OCI-LY1 (cell line): ENCODE measurements at regions not wholly inside any gene's neighbourhood (a gene's known extent, or its start where the extent isn't known, plus 50 kb on each side); places are given as distances from the start of the nearest gene placed in this dataset.

ENCODE experiments used
- EZH2 ChIP-seq: fragments of 200-600 bp; sonication (generic), shearing (Covaris generic); IDR thresholded peaks from 2 replicates; pipeline ENCODE4 v1.8.0; 2017; ENCODE audit warnings: borderline replicate concordance, mixed run types, mild to moderate bottlenecking, antibody characterized with exemption, low read length, moderate library complexity, mixed read lengths
- TF ChIP-seq, protein P1 (sequence below): fragments of 200-600 bp; sonication (generic), shearing (Covaris generic); IDR thresholded peaks from 2 replicates; pipeline ENCODE4 v1.5.1; 2017; ENCODE audit warnings: mild to moderate bottlenecking, antibody characterized with exemption, low read length, moderate library complexity, mixed read lengths

DNA sequence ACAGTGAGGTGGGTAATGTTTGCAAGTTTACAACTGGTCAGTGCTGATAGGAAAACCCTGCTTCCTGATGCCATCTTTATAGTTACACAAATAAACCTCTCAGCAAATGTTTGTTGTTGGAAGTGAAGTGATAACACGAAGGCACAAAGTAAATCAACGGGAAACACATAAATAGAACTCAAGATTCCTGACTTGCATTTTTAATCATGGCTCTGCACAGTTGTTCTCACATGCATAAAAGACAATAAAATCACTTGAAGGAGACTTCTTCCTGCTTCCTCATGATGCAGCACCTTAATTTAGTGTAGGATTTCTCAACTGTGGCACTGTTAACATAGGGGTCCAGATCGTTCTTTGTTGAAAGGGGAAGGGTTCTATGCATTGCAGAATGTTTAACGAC lies 907.7 kb downstream of the RAB28 start:
- TF ChIP-seq, protein P1, sequence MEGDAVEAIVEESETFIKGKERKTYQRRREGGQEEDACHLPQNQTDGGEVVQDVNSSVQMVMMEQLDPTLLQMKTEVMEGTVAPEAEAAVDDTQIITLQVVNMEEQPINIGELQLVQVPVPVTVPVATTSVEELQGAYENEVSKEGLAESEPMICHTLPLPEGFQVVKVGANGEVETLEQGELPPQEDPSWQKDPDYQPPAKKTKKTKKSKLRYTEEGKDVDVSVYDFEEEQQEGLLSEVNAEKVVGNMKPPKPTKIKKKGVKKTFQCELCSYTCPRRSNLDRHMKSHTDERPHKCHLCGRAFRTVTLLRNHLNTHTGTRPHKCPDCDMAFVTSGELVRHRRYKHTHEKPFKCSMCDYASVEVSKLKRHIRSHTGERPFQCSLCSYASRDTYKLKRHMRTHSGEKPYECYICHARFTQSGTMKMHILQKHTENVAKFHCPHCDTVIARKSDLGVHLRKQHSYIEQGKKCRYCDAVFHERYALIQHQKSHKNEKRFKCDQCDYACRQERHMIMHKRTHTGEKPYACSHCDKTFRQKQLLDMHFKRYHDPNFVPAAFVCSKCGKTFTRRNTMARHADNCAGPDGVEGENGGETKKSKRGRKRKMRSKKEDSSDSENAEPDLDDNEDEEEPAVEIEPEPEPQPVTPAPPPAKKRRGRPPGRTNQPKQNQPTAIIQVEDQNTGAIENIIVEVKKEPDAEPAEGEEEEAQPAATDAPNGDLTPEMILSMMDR: no peak
- TF ChIP-seq EZH2: no peak
